Adrenal gland (tissue), 9 donors: ENCODE measurements at regions not wholly inside any gene's neighbourhood (a gene's known extent, or its start where the extent isn't known, plus 50 kb on each side); places are given as distances from the start of the nearest gene placed in this dataset.

ENCODE experiments used
- DNase-seq, 7 donors: peaks; one replicate each; pipeline ENCODE4 v3.0.0-alpha.2; 2019 to 2020
- H3K27ac ChIP-seq, 5 donors: fragments of 200-600 bp; sonication (generic) in 4 of 5; 1 replicate in 3 of 5; 2 replicates in 2 of 5; pipeline versions ENCODE4 v1.5.1 to v1.8.0; 2016 to 2020; ENCODE audit warnings: mild to moderate bottlenecking in 1 of 5
- H3K27me3 ChIP-seq: fragments of 200-600 bp; 2 replicates; pipeline ENCODE4 v1.8.0; 2021
- H3K36me3 ChIP-seq, 2 donors: fragments of 200-600 bp; replicated peaks in 1 of 2; 1 replicate in 1 of 2; 2 replicates in 1 of 2; pipeline versions ENCODE4 v1.5.1 to v1.8.0; 2018 to 2022
- H3K4me1 ChIP-seq, 2 donors: fragments of 200-600 bp; replicated peaks in 1 of 2; 1 replicate in 1 of 2; 2 replicates in 1 of 2; pipeline versions ENCODE4 v1.5.1 to v1.8.0; 2018 to 2021
- H3K4me3 ChIP-seq, 4 donors: fragments of 200-600 bp; sonication (generic) in 3 of 4; one replicate each; pipeline ENCODE4 v1.5.1; 2016 to 2018
- H3K9me3 ChIP-seq, 3 donors: fragments of 200-600 bp; sonication (generic) in 1 of 3; replicated peaks in 1 of 3; 1 replicate in 2 of 3; 2 replicates in 1 of 3; pipeline versions ENCODE4 v1.5.1 to v1.8.0; 2016 to 2021
- CTCF ChIP-seq, 6 experiments: fragments of 450-650 bp in 4 of 6; fragments of 200-600 bp in 2 of 6; sonication (generic) in 1 of 6; IDR thresholded peaks; 1 replicate in 5 of 6; 2 replicates in 1 of 6; pipeline versions ENCODE4 v1.5.1 to v1.8.0; 2016 to 2021; ENCODE audit warnings: antibody characterized with exemption in 6 of 6, mild to moderate bottlenecking in 2 of 6, moderate library complexity in 1 of 6
- POLR2A ChIP-seq, 2 donors: fragments of 450-650 bp; IDR thresholded peaks; one replicate each; pipeline ENCODE4 v1.6.1; 2017; ENCODE audit warnings: antibody characterized with exemption in 2 of 2, mild to moderate bottlenecking in 2 of 2, moderate library complexity in 1 of 2
- WGBS, 4 donors: extraction: QIAGEN DNeasy Blood & Tissue Kit in 2 of 4; methylation state at CpG; one replicate each; pipeline versions ENCODE4 v1.1.5 to v1.1.7; 2013 to 2017; 5-methylcytosine and 5-hydroxymethylcytosine counted together
- intact Hi-C, 2 donors: fragments of 100-400 bp; cut with DNase I; formaldehyde crosslinking; loops; one replicate each; pipeline versions ENCODE4 v1.14.1 to v1.15.0; 2022 to 2023
- donor health status: healthy with polysubstance abuse.
- donor health status: Bipolar disorder and iron deficiency.
- donor health status: DM: yes; HTN: yes; CAD: no.
- donor health status: DM: no; HTN: no; CAD: no.
- donor health status: DM: no; HTN: no; CAD: no.

DNA sequence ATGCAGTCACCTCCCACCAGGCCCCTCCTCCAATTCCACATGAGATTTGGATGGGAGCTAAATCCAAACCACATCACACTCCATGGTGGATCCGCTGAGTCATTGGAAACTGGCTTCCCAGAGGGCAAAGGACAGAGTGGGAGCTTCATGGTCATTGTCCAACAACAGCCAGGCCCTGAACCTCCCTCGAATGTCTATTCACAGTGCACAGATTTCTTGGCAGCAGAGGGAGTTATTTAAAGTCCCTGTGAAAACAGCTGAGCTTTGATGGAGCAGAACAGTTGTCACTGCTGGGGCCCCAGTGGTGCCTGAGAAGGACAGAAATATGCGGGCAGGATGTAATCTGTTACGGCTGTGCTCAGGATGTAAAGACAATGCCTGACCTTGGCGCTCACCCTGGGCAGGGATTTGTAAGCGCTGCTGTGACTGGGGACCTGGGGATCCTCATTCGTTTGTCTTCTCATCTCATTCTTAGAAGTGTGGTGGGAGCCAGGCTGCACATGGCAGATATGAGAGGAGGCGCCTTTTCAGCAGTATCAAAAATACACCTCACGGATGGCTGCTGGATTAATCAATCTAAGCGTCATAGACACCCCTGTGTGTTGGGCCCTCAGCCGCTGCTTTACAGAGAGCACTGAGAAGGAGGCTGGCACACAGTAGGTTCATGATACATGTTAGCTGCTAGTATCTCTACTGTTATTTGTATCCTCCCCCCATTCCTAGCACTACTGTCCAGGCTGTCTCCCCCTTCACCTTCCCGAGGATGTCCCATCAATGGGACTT lies 439.4 kb downstream of the PTPRU start:
- Histone ChIP-seq H3K27ac (no peak overlapping the region), H3K36me3 (no peaks in the 10 kb centered on the region), H3K4me3 (no peak overlapping the region), H3K9me3 (no peaks in the 10 kb centered on the region), H3K27me3 (no peaks in the 10 kb centered on the region), H3K4me1 (no peaks in the 10 kb centered on the region)
- WGBS, 4 donors: 56 to 70% (median 63%) methylated on average over 12 of the region's 12 CpGs
- intact Hi-C loops: no loop called here
- TF ChIP-seq POLR2A (IDR thresholded peaks at IDR 0.05) (no peak), CTCF (IDR thresholded peaks at IDR 0.05) (no peak)
- peak in 4 of 7 donors; percentile 22 to 63 (median 37) for DNase-seq

- no peaks in the 10 kb centered on the region for H3K4me1 ChIP-seq
- intact Hi-C loops: no loop called here
- no peaks in the 10 kb centered on the region for H3K36me3 ChIP-seq
- no peaks in the 10 kb centered on the region for H3K27me3 ChIP-seq
- TF ChIP-seq CTCF (IDR thresholded peaks at IDR 0.05) (no peak), POLR2A (IDR thresholded peaks at IDR 0.05) (no peak)
- 90 to 100% (median 95%) methylated on average over 5 to 6 of the region's 6 CpGs for WGBS, 4 donors
- H3K4me3 ChIP-seq: no peak overlapping the region
- H3K9me3 ChIP-seq: no peaks in the 10 kb centered on the region
- no peak overlapping the region for H3K27ac ChIP-seq
- peak in 1 of 7 donors; percentile 30 for DNase-seq
Observed at GRCh38 chr1:29674627-29675326, 438.5 kb downstream of the PTPRU start.

DNA sequence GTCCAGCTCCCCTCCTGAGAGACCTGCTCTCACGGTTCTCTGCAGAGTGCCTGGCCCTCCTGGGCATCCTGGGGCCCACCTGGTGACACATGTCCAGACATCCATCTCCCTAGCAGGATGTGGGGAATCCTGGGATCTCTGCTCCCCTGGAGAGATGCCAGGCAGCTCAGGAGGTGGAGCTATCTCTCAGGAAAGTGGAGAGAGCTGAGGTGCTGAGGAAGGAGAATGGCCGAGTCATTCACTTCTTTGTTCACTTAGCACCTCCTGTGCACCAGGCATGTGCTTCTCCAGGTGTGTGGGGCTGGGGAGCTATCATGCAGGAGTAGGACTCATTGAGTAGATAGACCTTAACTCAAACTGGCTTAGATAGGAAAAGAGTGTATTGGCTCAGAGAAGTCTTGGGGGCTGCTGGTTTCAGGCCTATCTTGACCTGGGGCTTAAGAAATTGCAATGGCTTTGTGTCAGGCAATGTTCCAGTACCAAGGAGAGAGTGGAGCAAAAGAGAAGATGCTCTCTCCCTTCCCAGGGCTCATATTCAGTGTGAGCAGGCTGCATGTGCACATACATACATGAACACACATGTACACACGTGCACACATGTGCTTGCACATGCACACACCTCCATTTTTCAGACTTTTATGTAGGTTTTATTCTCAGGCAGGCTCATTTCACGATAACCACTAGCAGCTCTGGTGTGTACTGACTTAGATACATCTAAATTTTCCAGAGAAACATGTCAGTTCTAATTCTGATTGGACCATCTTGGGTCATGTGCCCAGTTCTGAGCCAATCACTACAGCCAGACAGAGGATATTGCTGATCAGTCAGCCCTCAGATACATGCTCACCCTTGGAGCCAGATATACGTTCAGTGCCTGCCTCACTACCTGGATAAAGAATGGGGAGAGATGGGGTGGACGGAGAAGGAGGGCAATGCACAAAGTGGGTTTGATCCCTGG lies 437.6 kb downstream of the PTPRU start:
- H3K4me1 ChIP-seq: no peaks in the 10 kb centered on the region
- H3K27ac ChIP-seq: no peak overlapping the region
- intact Hi-C loops: no loop called here
- H3K9me3 ChIP-seq: no peaks in the 10 kb centered on the region
- no peak overlapping the region for H3K4me3 ChIP-seq
- no peak for TF ChIP-seq CTCF (IDR thresholded peaks at IDR 0.05)
- TF ChIP-seq POLR2A (IDR thresholded peaks at IDR 0.05): no peak
- no peaks in the 10 kb centered on the region for H3K36me3 ChIP-seq
- H3K27me3 ChIP-seq: no peaks in the 10 kb centered on the region
- 65 to 91% (median 71%) methylated on average over 5 to 6 of the region's 6 CpGs for WGBS, 4 donors
- DNase-seq: peak in 1 of 7 donors; percentile 21

GRCh38 chr1:29673228-29673500 lies 436.8 kb downstream of the PTPRU start:
- no peaks in the 10 kb centered on the region for H3K4me1 ChIP-seq

More at GRCh38 chr1:29673228-29673500, 436.8 kb downstream of the PTPRU start:
- Histone ChIP-seq H3K36me3 (no peaks in the 10 kb centered on the region), H3K4me3 (no peak overlapping the region), H3K27ac (no peak overlapping the region), H3K27me3 (no peaks in the 10 kb centered on the region), H3K9me3 (no peaks in the 10 kb centered on the region)
- TF ChIP-seq POLR2A (IDR thresholded peaks at IDR 0.05) (no peak), CTCF (IDR thresholded peaks at IDR 0.05) (no peak)
- peak in 1 of 7 donors; percentile 13 for DNase-seq
- intact Hi-C loops: no loop called here
